ENCODE measurements at regions not wholly inside any gene's neighbourhood (a gene's known extent, or its start where the extent isn't known, plus 50 kb on each side); places are given as distances from the start of the nearest gene placed in this dataset.

- TF ChIP-seq, protein P1, sequence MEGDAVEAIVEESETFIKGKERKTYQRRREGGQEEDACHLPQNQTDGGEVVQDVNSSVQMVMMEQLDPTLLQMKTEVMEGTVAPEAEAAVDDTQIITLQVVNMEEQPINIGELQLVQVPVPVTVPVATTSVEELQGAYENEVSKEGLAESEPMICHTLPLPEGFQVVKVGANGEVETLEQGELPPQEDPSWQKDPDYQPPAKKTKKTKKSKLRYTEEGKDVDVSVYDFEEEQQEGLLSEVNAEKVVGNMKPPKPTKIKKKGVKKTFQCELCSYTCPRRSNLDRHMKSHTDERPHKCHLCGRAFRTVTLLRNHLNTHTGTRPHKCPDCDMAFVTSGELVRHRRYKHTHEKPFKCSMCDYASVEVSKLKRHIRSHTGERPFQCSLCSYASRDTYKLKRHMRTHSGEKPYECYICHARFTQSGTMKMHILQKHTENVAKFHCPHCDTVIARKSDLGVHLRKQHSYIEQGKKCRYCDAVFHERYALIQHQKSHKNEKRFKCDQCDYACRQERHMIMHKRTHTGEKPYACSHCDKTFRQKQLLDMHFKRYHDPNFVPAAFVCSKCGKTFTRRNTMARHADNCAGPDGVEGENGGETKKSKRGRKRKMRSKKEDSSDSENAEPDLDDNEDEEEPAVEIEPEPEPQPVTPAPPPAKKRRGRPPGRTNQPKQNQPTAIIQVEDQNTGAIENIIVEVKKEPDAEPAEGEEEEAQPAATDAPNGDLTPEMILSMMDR (IDR thresholded peaks at IDR 0.05), result no peak
- no peak for TF ChIP-seq POLR2A (IDR thresholded peaks at IDR 0.05)
These were observed 84.9 kb downstream of the NPIPB11 start for GRCh38 chr16:29321585-29321984.

Data from body of pancreas (tissue), 4 donors.